HepG2 (cell line): ENCODE measurements at regions not wholly inside any gene's neighbourhood (a gene's known extent, or its start where the extent isn't known, plus 50 kb on each side); places are given as distances from the start of the nearest gene placed in this dataset.
"Not testable (repeated sequence)": the region's sequence is repeated elsewhere in the genome, so short reads cannot be mapped to it uniquely, and the experiment has no call there.

Source experiments
- ATAC-seq: fragments of 200-7000 bp; cut with Tn5 transposase; 3 replicates; pipeline ENCODE4 v1.9.1; 2020; ENCODE audit warnings: mild to moderate bottlenecking, moderate library complexity
- BruUV-seq: library from RNA; stranded (reverse); fragments of 400-500 nt; replicated peaks from 2 replicates; lab custom pipeline; 2021; lab: Mats Ljungman, UMichigan
- CTCF ChIA-PET: fragments of 300-600 bp; formaldehyde crosslinking; extraction: SDS; loops from one replicate; lab custom pipeline; 2021; ENCODE audit warnings: low total read pairs, inconsistent platforms, low intra/inter-chr PET ratio; lab: Yijun Ruan, JAX
- POLR2A ChIA-PET: fragments of 350-600 bp; sonication (Branson Sonifier 250); formaldehyde crosslinking; loops from one replicate; lab custom pipeline; 2020; ENCODE audit warnings: antibody characterized with exemption, inconsistent platforms; lab: Yijun Ruan, JAX
- DNase-seq: peaks from one replicate; pipeline ENCODE4 v3.0.0-alpha.2; 2015; ENCODE audit warnings: low spot score
- FAIRE-seq: peaks from 3 replicates; lab custom pipeline; 2011; peaks lifted over from hg19 to GRCh38; lab: Jason Lieb, UNC
- H2AFZ ChIP-seq: one replicate; pipeline ENCODE4 v1.6.1; 2011; ENCODE audit warnings: low read length, inconsistent platforms
- H3K27ac ChIP-seq: fragments of 300-600 bp; 3 replicates; pipeline ENCODE4 v1.8.0; 2011; ENCODE audit warnings: mixed run types, mild to moderate bottlenecking, mixed read lengths, low read length, inconsistent platforms; ENCODE audit not compliant: insufficient read depth; ENCODE audit errors: extremely low read length
- H3K27me3 ChIP-seq, 2 experiments: fragments of 200-600 bp in 1 of 2; 2 replicates in 1 of 2; 3 replicates in 1 of 2; pipeline versions ENCODE4 v1.6.0 to v1.8.0; 2011; ENCODE audit warnings: low read length in 2 of 2, mild to moderate bottlenecking in 2 of 2, moderate library complexity in 2 of 2, inconsistent platforms in 1 of 2; ENCODE audit not compliant: insufficient read depth in 2 of 2, control insufficient read depth in 1 of 2
- H3K36me3 ChIP-seq, 2 experiments: fragments of 200-600 bp in 1 of 2; replicated peaks in 1 of 2; 2 replicates in 1 of 2; 3 replicates in 1 of 2; pipeline versions ENCODE4 v1.5.1 to v1.8.0; 2011; ENCODE audit warnings: low read length in 2 of 2, inconsistent platforms in 1 of 2; ENCODE audit not compliant: insufficient read depth in 2 of 2, control insufficient read depth in 1 of 2
- H3K4me1 ChIP-seq: 2 replicates; pipeline ENCODE4 v1.5.1; 2012; ENCODE audit warnings: low read length, inconsistent platforms; ENCODE audit not compliant: insufficient read depth
- H3K4me2 ChIP-seq: 2 replicates; pipeline ENCODE4 v1.6.0; 2011; ENCODE audit warnings: low read depth, low read length, inconsistent platforms
- H3K4me3 ChIP-seq, 3 experiments: fragments of 200-600 bp in 1 of 3; sonication (generic), shearing (Covaris generic) in 1 of 3; replicated peaks in 1 of 3; 2 replicates each; pipeline ENCODE4 v1.5.1; 2011 to 2016; ENCODE audit warnings: low read length in 3 of 3, inconsistent platforms in 2 of 3, low read depth in 2 of 3, mild to moderate bottlenecking in 2 of 3, control low read depth in 1 of 3, mixed read lengths in 1 of 3; ENCODE audit not compliant: insufficient read depth in 1 of 3
- H3K79me2 ChIP-seq: one replicate; pipeline ENCODE4 v1.6.1; 2011; ENCODE audit warnings: low read length, inconsistent platforms; ENCODE audit not compliant: insufficient read depth
- H3K9ac ChIP-seq: 2 replicates; pipeline ENCODE4 v1.6.0; 2011; ENCODE audit warnings: mild to moderate bottlenecking, low read depth, low read length, inconsistent platforms; ENCODE audit not compliant: insufficient read depth
- H3K9me3 ChIP-seq: 2 replicates; pipeline ENCODE4 v1.5.1; 2012; ENCODE audit warnings: mild to moderate bottlenecking, low read length
- H4K20me1 ChIP-seq: 2 replicates; pipeline ENCODE4 v1.6.0; 2011; ENCODE audit warnings: inconsistent platforms, mild to moderate bottlenecking, low read length, moderate library complexity; ENCODE audit not compliant: insufficient read depth
- CREB1 ChIP-seq, 2 experiments: fragments of 450-650 bp in 1 of 2; IDR thresholded peaks; 2 replicates each; pipeline ENCODE4 v1.6.1; 2016 to 2017; ENCODE audit warnings: control low read depth in 1 of 2, mild to moderate bottlenecking in 1 of 2, missing compliant biosample characterization in 1 of 2, missing genetic modification characterization in 1 of 2
- ETS1 ChIP-seq: sonication (generic); formaldehyde crosslinking; IDR thresholded peaks from 2 replicates; pipeline ENCODE4 v1.4.0; 2020; ENCODE audit warnings: missing genetic modification reagents
- ZNF687 ChIP-seq: sonication (generic); formaldehyde crosslinking; IDR thresholded peaks from 2 replicates; pipeline ENCODE4 v1.5.1; 2020; ENCODE audit warnings: mild to moderate bottlenecking, missing genetic modification reagents, moderate library complexity
- in situ Hi-C: cut with HindIII; loops from 2 replicates; pipeline ENCODE4 v1.10.0; 2017; ENCODE audit warnings: low pct_unique_long_range_greater_than_20kb; ENCODE audit not compliant: extremely low pct_ligation_motif_present
- intact Hi-C: fragments of 100-400 bp; cut with micrococcal nuclease; formaldehyde crosslinking; loops from one replicate; pipeline ENCODE4 v1.10.0; 2022; ENCODE audit not compliant: unreplicated experiment

GRCh38 chr1:4133939-4134321 is 233.9 kb upstream of the C1orf174 start (continued):
- no peak for TF ChIP-seq ZNF687 (CRISPR knock-in tag)
- TF ChIP-seq ETS1: no peak

GRCh38 chr1:4135853-4136252 is 235.8 kb upstream of the C1orf174 start:
- intact Hi-C loops; H3K27ac ChIP-seq; H3K36me3 ChIP-seq; H2AFZ ChIP-seq; H3K9ac ChIP-seq; FAIRE-seq; H3K79me2 ChIP-seq; POLR2A ChIA-PET; BruUV-seq; H4K20me1 ChIP-seq; H3K4me3 ChIP-seq; H3K4me2 ChIP-seq; in situ Hi-C loops; CTCF ChIA-PET; ATAC-seq; H3K4me1 ChIP-seq; DNase-seq; TF ChIP-seq CREB1 (CRISPR knock-in tag; IDR thresholded peaks at IDR 0.05): not testable (repeated sequence)
- H3K27me3 ChIP-seq: peaks cover 4 to 22% of the 10 kb centered on the region in 2 experiments; a peak in 4 of 5 replicates
- H3K9me3 ChIP-seq: peaks cover 18% of the 10 kb centered on the region
- peak; percentile 24; the same call in 1 of the 2 replicates for TF ChIP-seq CREB1 (IDR thresholded peaks at IDR 0.05)
